Tibial artery (tissue), 4 donors: ENCODE measurements at regions not wholly inside any gene's neighbourhood (a gene's known extent, or its start where the extent isn't known, plus 50 kb on each side); places are given as distances from the start of the nearest gene placed in this dataset.

Experiments used
- DNase-seq, 2 donors: peaks; one replicate each; pipeline ENCODE4 v3.0.0-alpha.2; 2019
- H3K27ac ChIP-seq, 2 donors: fragments of 200-600 bp; sonication (generic) in 1 of 2; 1 replicate in 1 of 2; 2 replicates in 1 of 2; pipeline ENCODE4 v1.5.1; 2018 to 2019; ENCODE audit warnings: mild to moderate bottlenecking in 1 of 2
- H3K27me3 ChIP-seq, 2 donors: fragments of 200-600 bp; sonication (generic) in 1 of 2; one replicate each; pipeline versions ENCODE4 v1.5.1 to v1.6.0; 2016 to 2019
- H3K36me3 ChIP-seq, 3 donors: fragments of 200-600 bp; sonication (generic) in 2 of 3; one replicate each; pipeline ENCODE4 v1.5.1; 2016 to 2019; ENCODE audit warnings: mild to moderate bottlenecking in 2 of 3
- H3K4me1 ChIP-seq, 4 donors: fragments of 200-600 bp; sonication (generic) in 2 of 4; 1 replicate in 3 of 4; 2 replicates in 1 of 4; pipeline ENCODE4 v1.5.1; 2016 to 2019
- H3K4me3 ChIP-seq, 2 donors: fragments of 200-600 bp; sonication (generic) in 1 of 2; 1 replicate in 1 of 2; 2 replicates in 1 of 2; pipeline ENCODE4 v1.5.1; 2018 to 2019; ENCODE audit warnings: mild to moderate bottlenecking in 2 of 2
- H3K9me3 ChIP-seq, 3 donors: fragments of 200-600 bp; sonication (generic) in 1 of 3; one replicate each; pipeline ENCODE4 v1.5.1; 2016 to 2019
- intact Hi-C: fragments of 100-400 bp; cut with DNase I; formaldehyde crosslinking; loops from one replicate; pipeline ENCODE4 v1.15.0; 2023; ENCODE audit warnings: low total_unique reads
- TF ChIP-seq, protein P1 (sequence below), 2 experiments: fragments of 200-600 bp in 1 of 2; fragments of 450-650 bp in 1 of 2; IDR thresholded peaks; one replicate each; pipeline ENCODE4 v1.5.1; 2017 to 2019; ENCODE audit warnings: antibody characterized with exemption in 2 of 2, mild to moderate bottlenecking in 1 of 2, moderate library complexity in 1 of 2

DNA sequence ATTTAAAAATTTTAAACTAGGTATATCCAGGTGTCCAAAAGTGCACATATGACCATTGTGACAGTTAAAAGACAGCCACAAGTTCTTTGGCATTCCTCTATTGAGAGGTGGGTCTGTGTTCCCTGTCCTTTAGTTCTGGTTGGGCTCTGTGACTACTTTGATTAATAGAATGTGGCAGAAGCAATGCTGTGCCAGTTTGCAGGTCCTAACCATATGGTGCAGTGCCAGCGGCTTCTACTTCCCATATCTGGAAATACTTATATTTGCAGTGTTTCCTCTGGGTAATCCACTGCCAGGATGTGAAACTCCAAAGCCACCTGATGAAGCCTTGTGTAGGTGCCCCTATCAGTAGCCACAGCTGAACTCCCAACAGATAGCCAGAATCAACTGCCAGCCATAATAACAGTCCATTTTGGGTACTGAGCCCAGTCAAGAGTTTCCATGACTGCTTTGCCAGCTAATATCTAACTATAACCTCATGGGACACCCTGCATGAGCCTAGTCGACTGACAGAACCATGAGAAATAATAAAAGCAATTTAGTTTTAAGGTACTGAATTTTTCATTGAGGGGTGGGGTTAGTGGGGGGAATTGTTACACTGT is 361.0 kb upstream of the SEMA6A start:
- intact Hi-C loops = no loop called here
- no peak for DNase-seq
- H3K36me3 ChIP-seq = no peaks in the 10 kb centered on the region
- TF ChIP-seq, protein P1, sequence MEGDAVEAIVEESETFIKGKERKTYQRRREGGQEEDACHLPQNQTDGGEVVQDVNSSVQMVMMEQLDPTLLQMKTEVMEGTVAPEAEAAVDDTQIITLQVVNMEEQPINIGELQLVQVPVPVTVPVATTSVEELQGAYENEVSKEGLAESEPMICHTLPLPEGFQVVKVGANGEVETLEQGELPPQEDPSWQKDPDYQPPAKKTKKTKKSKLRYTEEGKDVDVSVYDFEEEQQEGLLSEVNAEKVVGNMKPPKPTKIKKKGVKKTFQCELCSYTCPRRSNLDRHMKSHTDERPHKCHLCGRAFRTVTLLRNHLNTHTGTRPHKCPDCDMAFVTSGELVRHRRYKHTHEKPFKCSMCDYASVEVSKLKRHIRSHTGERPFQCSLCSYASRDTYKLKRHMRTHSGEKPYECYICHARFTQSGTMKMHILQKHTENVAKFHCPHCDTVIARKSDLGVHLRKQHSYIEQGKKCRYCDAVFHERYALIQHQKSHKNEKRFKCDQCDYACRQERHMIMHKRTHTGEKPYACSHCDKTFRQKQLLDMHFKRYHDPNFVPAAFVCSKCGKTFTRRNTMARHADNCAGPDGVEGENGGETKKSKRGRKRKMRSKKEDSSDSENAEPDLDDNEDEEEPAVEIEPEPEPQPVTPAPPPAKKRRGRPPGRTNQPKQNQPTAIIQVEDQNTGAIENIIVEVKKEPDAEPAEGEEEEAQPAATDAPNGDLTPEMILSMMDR (IDR thresholded peaks at IDR 0.05) = no peak
- H3K4me1 ChIP-seq = peaks cover 0 to 36% (median 1%) of the 10 kb centered on the region in 4 donors
- H3K27ac ChIP-seq = no peak overlapping the region
- H3K9me3 ChIP-seq = no peaks in the 10 kb centered on the region
- no peaks in the 10 kb centered on the region for H3K27me3 ChIP-seq
- no peak overlapping the region for H3K4me3 ChIP-seq

DNA sequence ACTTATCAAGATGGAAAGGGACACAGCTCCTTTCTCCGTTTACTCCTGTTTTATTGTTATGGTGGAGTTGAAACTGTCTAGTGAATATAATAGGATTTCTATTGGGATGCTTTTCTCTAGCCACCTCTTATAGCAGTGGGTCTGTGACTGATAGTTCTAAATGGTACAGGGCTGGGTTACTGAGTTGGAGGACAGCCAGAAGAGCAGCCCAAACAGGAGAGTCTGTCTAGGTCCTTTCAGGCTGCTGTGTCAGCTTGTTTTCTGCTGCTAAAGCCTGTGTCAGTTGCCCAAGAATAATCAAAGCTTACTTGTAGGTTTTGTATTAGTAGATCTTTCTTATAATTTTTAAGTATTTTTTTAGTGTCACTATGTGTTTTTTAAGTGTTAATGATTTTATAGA is 356.0 kb upstream of the SEMA6A start:
- intact Hi-C loops = no loop called here
- H3K4me1 ChIP-seq = peaks cover 0 to 26% (median 1%) of the 10 kb centered on the region in 4 donors
- no peak for DNase-seq
- H3K4me3 ChIP-seq = no peak overlapping the region
- H3K27ac ChIP-seq = no peak overlapping the region
- TF ChIP-seq, protein P1 (IDR thresholded peaks at IDR 0.05) = no peak
- H3K36me3 ChIP-seq = no peaks in the 10 kb centered on the region
- H3K9me3 ChIP-seq = no peaks in the 10 kb centered on the region
- no peaks in the 10 kb centered on the region for H3K27me3 ChIP-seq

DNA sequence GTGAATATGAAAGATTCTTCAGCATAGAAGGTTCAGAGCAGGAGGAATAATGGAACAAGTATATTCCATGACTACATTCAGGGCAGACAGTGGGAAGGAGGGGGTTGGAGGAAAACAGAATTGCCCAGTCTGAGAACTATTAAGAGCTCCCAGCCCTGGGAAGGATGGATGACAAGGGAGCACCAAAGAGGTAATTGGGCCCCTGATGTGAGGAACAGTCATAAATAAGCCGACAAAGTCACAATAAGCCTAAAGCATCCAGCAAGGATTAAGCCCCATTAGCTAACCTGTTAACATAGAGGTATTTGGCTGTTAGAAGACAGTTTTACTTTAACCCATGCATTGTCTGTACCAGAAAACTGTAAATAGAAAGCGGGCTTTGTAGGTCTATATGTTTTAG is 348.7 kb upstream of the SEMA6A start:
- TF ChIP-seq, protein P1 (IDR thresholded peaks at IDR 0.05) = no peak
- H3K27me3 ChIP-seq = no peaks in the 10 kb centered on the region
- H3K27ac ChIP-seq = no peak overlapping the region
- intact Hi-C loops = no loop called here
- H3K9me3 ChIP-seq = no peaks in the 10 kb centered on the region
- H3K4me3 ChIP-seq = no peak overlapping the region
- DNase-seq = no peak
- no peaks in the 10 kb centered on the region for H3K36me3 ChIP-seq
- H3K4me1 ChIP-seq = no peaks in the 10 kb centered on the region

DNA sequence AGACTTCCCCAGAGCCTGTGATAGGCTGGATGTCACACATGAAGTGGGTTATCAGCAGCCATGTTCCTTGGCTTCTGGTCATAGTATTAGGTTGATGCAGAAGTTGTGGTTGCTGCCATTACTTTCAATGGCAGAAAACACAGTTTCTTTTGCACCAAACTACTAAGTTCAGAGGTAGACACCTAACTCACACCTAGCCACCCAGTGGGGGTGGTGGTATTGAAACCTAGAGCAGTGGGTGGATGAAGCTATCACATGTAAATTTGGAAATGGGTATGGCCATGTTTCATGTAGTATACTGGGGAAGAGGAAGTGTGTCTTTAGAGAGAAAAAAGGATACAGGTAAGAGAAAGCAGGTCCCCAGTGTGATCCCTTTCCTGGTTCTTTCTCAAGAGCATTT is 347.9 kb upstream of the SEMA6A start:
- Histone ChIP-seq H3K4me1 (no peaks in the 10 kb centered on the region), H3K27ac (no peak overlapping the region), H3K36me3 (no peaks in the 10 kb centered on the region), H3K9me3 (no peaks in the 10 kb centered on the region), H3K27me3 (no peaks in the 10 kb centered on the region), H3K4me3 (no peak overlapping the region)
- DNase-seq = no peak
- TF ChIP-seq, protein P1 (IDR thresholded peaks at IDR 0.05) = no peak
- intact Hi-C loops = no loop called here

DNA sequence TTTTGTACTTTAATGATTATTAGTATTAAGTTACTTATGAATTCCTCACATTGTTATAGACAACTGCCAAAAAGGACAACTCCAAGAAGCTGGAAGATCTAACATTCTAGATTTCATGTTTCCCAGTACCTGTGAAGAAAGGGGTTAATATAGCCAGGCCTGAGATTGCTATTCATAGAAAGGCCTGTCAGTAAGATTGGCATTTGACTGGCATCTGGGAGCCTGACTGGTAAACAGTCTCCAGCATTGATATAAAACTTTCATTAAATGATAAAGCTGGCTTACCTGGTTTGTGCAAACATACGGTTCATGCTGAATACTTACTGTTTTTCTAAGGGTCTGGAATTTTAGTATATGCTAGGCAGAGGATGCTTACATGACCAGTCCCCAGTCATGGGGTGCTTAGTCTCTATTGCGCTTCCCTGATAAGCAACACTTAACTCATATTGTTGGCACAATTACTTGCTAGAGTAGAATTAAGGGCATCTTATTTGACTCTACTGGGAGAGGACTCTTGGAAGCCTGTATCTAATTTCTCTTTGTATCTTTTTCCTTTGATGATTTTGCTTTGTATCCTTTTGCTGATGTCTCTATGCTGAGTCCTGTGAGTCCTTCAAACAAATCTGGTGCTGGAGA is 340.4 kb upstream of the SEMA6A start:
- TF ChIP-seq, protein P1 (IDR thresholded peaks at IDR 0.05) = no peak
- no peak for DNase-seq
- intact Hi-C loops = no loop called here
- Histone ChIP-seq H3K27me3 (no peaks in the 10 kb centered on the region), H3K4me3 (no peak overlapping the region), H3K4me1 (no peaks in the 10 kb centered on the region), H3K27ac (no peak overlapping the region), H3K9me3 (no peaks in the 10 kb centered on the region), H3K36me3 (no peaks in the 10 kb centered on the region)
